HUES6 (cell line): ENCODE measurements at regions not wholly inside any gene's neighbourhood (a gene's known extent, or its start where the extent isn't known, plus 50 kb on each side); places are given as distances from the start of the nearest gene placed in this dataset.

Experiments
- H3K27ac ChIP-seq: 2 replicates; pipeline ENCODE4 v1.7.0; 2013; ENCODE audit warnings: low read depth, mild to moderate bottlenecking, low read length, inconsistent platforms
- H3K27me3 ChIP-seq: 2 replicates; pipeline ENCODE4 v1.6.1; 2013; ENCODE audit warnings: low read length; ENCODE audit not compliant: control insufficient read depth, insufficient read depth
- H3K36me3 ChIP-seq: 2 replicates; pipeline ENCODE4 v1.6.1; 2013; ENCODE audit warnings: low read length; ENCODE audit not compliant: control insufficient read depth, insufficient read depth
- H3K4me1 ChIP-seq: 2 replicates; pipeline ENCODE4 v1.6.1; 2013; ENCODE audit warnings: low read length; ENCODE audit not compliant: control insufficient read depth, insufficient read depth
- H3K4me3 ChIP-seq: 2 replicates; pipeline ENCODE4 v1.5.1; 2013; ENCODE audit warnings: low read depth, low read length
- H3K9ac ChIP-seq: one replicate; pipeline ENCODE4 v1.6.1; 2013; ENCODE audit warnings: mild to moderate bottlenecking, low read length
- H3K9me3 ChIP-seq: 2 replicates; pipeline ENCODE4 v1.6.1; 2013; ENCODE audit warnings: low read depth, low read length; ENCODE audit not compliant: control insufficient read depth, insufficient read depth

DNA sequence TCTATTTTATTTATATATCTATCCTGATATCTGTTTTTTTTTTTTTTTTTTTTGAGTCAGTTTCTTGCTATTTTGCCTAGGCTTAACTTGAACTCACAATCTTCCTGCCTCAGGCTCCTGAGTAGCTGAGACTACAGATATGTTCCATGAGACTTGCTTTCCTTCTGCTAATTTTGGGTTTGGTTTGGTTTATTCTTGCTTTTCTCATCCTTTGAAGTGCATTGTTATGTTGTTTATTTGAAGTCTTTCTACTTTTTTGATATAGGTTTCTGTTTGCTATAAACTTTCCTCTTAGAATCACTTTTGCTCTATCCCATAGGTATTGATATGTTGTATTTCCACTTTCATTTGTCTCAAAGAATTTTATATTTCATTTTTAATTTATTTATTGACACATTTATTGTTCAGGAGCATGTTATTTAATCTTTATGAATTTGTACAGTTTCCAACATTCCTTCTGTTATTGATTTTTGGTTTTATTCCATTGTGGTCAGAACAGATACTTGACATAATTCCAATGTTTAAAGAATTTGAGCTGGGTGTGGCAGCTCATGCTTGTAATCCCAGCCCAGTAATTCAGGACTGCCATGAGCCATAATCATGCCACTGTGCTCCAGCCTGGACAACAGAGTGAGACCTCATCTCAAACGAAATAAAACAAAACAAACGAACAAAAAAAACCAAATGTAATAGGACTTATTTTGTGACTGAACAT lies 62.3 kb upstream of the PLSCR4 start:
- H3K9ac ChIP-seq, result no peak overlapping the region
- H3K36me3 ChIP-seq, result no peaks in the 10 kb centered on the region
- H3K27ac ChIP-seq, result no peak overlapping the region
- peaks cover 6% of the 10 kb centered on the region; the same call in 1 of the 2 replicates for H3K9me3 ChIP-seq
- H3K4me1 ChIP-seq, result no peaks in the 10 kb centered on the region
- no peaks in the 10 kb centered on the region for H3K27me3 ChIP-seq
- no peak overlapping the region for H3K4me3 ChIP-seq

DNA sequence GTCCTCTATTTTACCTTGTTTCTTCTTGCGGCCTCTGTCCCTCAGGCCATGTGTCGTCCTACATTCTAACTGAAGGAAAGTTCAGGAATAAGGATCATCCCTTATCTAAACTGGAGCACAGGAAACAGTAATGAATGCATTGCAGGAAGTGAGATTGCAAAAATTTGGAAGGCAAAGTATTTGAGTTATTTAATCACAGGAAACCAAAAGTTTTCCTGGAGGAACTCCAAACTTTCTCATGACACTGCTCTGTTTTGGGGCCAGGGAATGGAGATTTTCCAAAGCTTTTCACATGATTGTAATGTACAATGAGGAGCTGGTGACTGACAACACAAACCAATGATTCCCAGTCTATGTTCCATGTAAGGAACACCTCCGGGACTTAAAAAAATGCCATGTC lies 57.8 kb upstream of the PLSCR4 start:
- no peak overlapping the region for H3K4me3 ChIP-seq
- H3K36me3 ChIP-seq, result no peaks in the 10 kb centered on the region
- H3K27ac ChIP-seq, result no peak overlapping the region

DNA sequence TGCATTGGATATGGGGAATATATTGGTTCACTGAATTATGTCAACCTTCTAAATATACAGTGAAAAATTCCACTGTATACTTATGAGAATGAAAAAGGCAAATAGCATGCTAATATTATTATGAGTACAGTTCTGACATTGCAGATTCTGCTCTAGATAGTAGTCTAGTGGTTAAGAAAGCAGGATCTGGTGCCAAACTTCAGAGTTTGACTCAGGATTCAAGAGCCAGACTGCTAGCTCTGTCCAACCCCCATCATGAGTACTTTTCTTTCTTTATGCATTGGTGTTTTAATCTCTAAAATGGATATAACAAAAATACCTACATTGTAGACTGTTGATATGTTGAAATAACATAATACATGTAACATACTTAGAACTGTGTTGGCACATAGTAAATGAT lies 57.3 kb upstream of the PLSCR4 start:
- no peak overlapping the region for H3K27ac ChIP-seq
- H3K9ac ChIP-seq, result no peak overlapping the region
- no peaks in the 10 kb centered on the region for H3K4me1 ChIP-seq
- no peaks in the 10 kb centered on the region for H3K36me3 ChIP-seq
- no peak overlapping the region for H3K4me3 ChIP-seq
- H3K9me3 ChIP-seq, result peaks cover 6% of the 10 kb centered on the region; the same call in 1 of the 2 replicates
- no peaks in the 10 kb centered on the region for H3K27me3 ChIP-seq

More for the DNA sequence above, 57.8 kb upstream of the PLSCR4 start:
- Histone ChIP-seq H3K9ac (no peak overlapping the region), H3K9me3 (peaks cover 6% of the 10 kb centered on the region; the same call in 1 of the 2 replicates), H3K4me1 (no peaks in the 10 kb centered on the region), H3K27me3 (no peaks in the 10 kb centered on the region)

DNA sequence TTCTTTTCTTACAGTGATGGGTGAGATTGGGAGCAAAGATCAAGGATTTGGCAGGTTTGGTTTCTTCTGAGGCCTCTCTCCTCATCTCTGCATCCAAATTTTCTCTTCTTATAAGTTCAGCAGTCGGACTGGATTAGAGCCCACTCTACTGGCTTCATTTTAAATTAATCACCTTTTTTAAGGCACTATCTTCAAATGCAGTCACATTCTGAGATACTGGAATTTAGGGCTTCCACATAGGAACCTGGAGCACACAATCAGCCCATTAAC lies 56.5 kb upstream of the PLSCR4 start:
- H3K4me1 ChIP-seq, result no peaks in the 10 kb centered on the region
- no peak overlapping the region for H3K9ac ChIP-seq
- no peaks in the 10 kb centered on the region for H3K27me3 ChIP-seq
- no peak overlapping the region for H3K27ac ChIP-seq
- peaks cover 6% of the 10 kb centered on the region; the same call in 1 of the 2 replicates for H3K9me3 ChIP-seq
- no peak overlapping the region for H3K4me3 ChIP-seq
- H3K36me3 ChIP-seq, result no peaks in the 10 kb centered on the region

DNA sequence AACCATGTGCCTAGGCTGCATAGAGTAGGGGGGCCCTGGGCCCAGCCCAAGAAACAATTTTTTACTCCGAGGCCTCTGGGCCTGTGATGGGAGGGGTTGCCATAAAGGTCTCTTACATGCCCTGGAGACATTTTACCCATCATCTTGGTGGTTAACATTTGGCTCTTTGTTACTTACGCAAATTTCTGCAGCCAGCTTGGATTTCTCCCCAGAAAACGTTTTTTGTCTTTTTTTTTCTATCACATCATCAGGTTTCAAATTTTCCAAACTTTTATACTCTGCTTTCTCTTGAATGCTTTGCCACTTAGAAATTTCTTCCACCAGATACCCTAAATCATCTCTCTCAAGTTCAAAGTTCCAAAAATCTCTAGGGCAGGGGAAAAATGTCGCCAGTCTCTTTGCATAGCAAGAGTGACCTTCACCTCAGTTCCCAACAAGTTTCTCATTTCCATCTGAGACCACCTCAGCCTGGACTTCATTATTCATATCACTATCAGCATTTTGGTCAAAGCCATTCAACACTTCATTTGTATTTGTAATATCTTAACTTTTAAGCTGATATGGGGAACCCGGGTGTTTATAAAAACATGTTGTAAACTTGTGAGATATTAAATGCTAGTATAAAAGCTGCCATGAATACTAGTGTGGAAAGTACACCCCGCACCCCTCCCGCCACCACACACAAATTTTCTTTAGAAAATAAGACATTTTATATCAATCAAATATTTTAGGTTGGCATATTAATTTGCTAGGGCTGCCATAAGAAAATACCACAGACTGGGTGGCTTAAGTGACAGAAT lies 56.0 kb upstream of the PLSCR4 start:
- Histone ChIP-seq H3K9me3 (peaks cover 5% of the 10 kb centered on the region; the same call in 1 of the 2 replicates), H3K4me3 (no peak overlapping the region), H3K36me3 (no peaks in the 10 kb centered on the region), H3K4me1 (no peaks in the 10 kb centered on the region), H3K27ac (no peak overlapping the region), H3K9ac (no peak overlapping the region), H3K27me3 (no peaks in the 10 kb centered on the region)

DNA sequence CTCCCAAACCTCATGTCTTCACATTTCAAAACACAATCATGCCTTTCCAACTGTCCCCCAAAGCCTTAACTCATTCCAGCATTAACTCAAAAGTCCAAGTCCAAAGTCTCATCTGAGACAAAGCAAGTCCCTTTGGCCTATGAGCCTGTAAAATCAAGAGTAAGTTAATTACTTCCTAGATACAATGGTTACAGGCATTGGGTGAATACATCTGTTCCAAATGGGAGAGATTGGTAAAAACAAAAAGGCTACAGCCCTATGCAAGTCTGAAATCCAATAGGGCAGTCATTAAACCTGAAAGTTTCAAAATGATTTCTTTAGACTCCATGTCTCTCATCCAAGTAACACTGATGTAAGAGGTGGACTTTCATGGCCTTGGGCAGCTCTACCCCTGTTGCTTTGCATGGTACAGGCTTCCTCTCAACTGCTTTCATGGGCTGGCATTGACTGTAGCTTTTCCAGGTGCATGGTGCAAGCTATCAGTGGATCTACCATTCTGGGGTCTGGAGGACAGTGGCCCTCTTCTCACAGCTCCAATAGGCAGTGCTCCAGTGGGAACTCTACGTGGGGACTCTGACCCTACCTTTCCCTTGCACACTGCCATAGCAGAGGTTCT lies 55.0 kb upstream of the PLSCR4 start:
- Histone ChIP-seq H3K9me3 (peaks cover 2% of the 10 kb centered on the region; the same call in 1 of the 2 replicates), H3K27ac (no peak overlapping the region), H3K27me3 (no peaks in the 10 kb centered on the region), H3K4me3 (no peak overlapping the region), H3K36me3 (no peaks in the 10 kb centered on the region), H3K9ac (no peak overlapping the region), H3K4me1 (no peaks in the 10 kb centered on the region)

DNA sequence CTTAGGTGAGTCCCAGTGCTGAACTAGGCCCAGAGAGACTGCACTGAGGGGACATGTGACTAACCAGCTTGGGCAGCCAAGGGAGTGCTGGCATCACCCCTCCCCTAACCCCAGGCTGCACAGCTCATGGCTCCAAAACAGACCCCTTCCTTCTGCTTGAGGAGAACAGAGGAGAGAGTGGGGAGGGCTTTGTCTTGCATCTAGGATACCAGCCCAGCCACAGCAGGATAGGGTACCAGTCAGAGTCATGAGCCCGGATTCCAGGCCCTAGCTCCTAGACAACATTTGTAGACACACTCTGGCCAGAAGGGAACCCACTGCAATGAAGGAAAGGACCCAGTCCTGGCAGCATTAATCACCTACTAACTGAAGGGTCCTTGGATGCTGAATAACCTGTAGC lies 49.9 kb upstream of the PLSCR4 start:
- Histone ChIP-seq H3K4me3 (no peak overlapping the region), H3K9ac (no peak overlapping the region), H3K9me3 (no peaks in the 10 kb centered on the region; the same call in 1 of the 2 replicates), H3K27ac (no peak overlapping the region), H3K36me3 (no peaks in the 10 kb centered on the region), H3K4me1 (no peaks in the 10 kb centered on the region), H3K27me3 (no peaks in the 10 kb centered on the region)
